Heart left ventricle (tissue), 16 donors: ENCODE measurements at regions not wholly inside any gene's neighbourhood (a gene's known extent, or its start where the extent isn't known, plus 50 kb on each side); places are given as distances from the start of the nearest gene placed in this dataset.

Experiments used
- ATAC-seq, 4 donors: fragments of 200-7000 bp; cut with Tn5 transposase; one replicate each; pipeline ENCODE4 v1.9.1; 2020 to 2022; ENCODE audit warnings: moderate library complexity in 4 of 4, mild to moderate bottlenecking in 3 of 4, moderate number of reproducible peaks in 1 of 4
- DNase-seq, 5 donors: peaks; one replicate each; pipeline ENCODE4 v3.0.0-alpha.2; 2020
- H3K27ac ChIP-seq, 12 donors: fragments of 200-600 bp; sonication (generic) in 4 of 12; one replicate each; pipeline versions ENCODE4 v1.5.0 to v1.8.0; 2016 to 2022; ENCODE audit warnings: mild to moderate bottlenecking in 2 of 12
- H3K27me3 ChIP-seq, 9 donors: fragments of 200-600 bp; sonication (generic) in 2 of 9; one replicate each; pipeline versions ENCODE4 v1.5.1 to v1.8.0; 2016 to 2022; ENCODE audit warnings: mild to moderate bottlenecking in 3 of 9
- H3K36me3 ChIP-seq, 9 donors: fragments of 200-600 bp; sonication (generic) in 2 of 9; one replicate each; pipeline versions ENCODE4 v1.5.0 to v1.8.0; 2018 to 2022; ENCODE audit warnings: mild to moderate bottlenecking in 2 of 9
- H3K4me1 ChIP-seq, 12 donors: fragments of 200-600 bp; sonication (generic) in 4 of 12; one replicate each; pipeline versions ENCODE4 v1.5.0 to v1.8.0; 2016 to 2022; ENCODE audit warnings: mild to moderate bottlenecking in 3 of 12
- H3K4me3 ChIP-seq, 12 donors: fragments of 200-600 bp; sonication (generic) in 4 of 12; one replicate each; pipeline versions ENCODE4 v1.5.0 to v1.8.0; 2017 to 2022; ENCODE audit warnings: mild to moderate bottlenecking in 9 of 12, moderate library complexity in 4 of 12
- H3K9me3 ChIP-seq, 12 donors: fragments of 200-600 bp; sonication (generic) in 4 of 12; one replicate each; pipeline versions ENCODE4 v1.5.0 to v1.8.0; 2016 to 2022; ENCODE audit warnings: mild to moderate bottlenecking in 1 of 12
- CTCF ChIP-seq, 12 donors: fragments of 200-600 bp; sonication (generic) in 4 of 12; IDR thresholded peaks; one replicate each; pipeline versions ENCODE4 v1.5.0 to v1.8.0; 2018 to 2022; ENCODE audit warnings: antibody characterized with exemption in 12 of 12, mild to moderate bottlenecking in 5 of 12
- POLR2A ChIP-seq, 2 donors: fragments of 450-650 bp; IDR thresholded peaks; one replicate each; pipeline ENCODE4 v1.6.1; 2017; ENCODE audit warnings: antibody characterized with exemption in 2 of 2, mild to moderate bottlenecking in 2 of 2, moderate library complexity in 2 of 2
- WGBS, 4 donors: extraction: QIAGEN DNeasy Blood & Tissue Kit in 2 of 4; methylation state at CpG; one replicate each; pipeline versions ENCODE4 v1.1.5 to v1.1.7; 2013 to 2018; 5-methylcytosine and 5-hydroxymethylcytosine counted together
- intact Hi-C, 10 donors: fragments of 100-400 bp; cut with DNase I; formaldehyde crosslinking; loops; one replicate each; pipeline versions ENCODE4 v1.11.1 to v1.14.2; 2022
- donor health status: ischemic (EF 13 %, LVEDD 7.1; RV severe dilation, severe dysfunction).
- donor health status: healthy with polysubstance abuse.
- donor health status: DM: no; HTN: yes; CAD: no.
- donor health status: DM: no; HTN: no; CAD: no.
- donor health status: ischemic (EF 25% LVEDD 6.9; RV normal size, moderate dysfunction).
- donor health status: ischemic (EF 25% LVEDD 5.7; RV mildly dilated, moderate dysfunction).
- donor health status: healthy.
- donor health status: DM: yes; HTN: yes; CAD: no.
- donor health status: ischemic (EF 35%, LVEDD 5.7; RV mildly dilated, moderate dysfunction).
- donor health status: nonischemic (EF 11% LVEDD 7.7; RV severe dilation, severe dysfunction).
- donor health status: DM: yes; HTN: yes; CAD: no.
- donor health status: PGD.
- donor health status: ischemic (EF 29% LVEDD 5.4; RV normal size, mild dysfunction).
- donor health status: nonischemic (EF 23%, LVEDD 6.1; RV moderate dilation, normal function).

DNA sequence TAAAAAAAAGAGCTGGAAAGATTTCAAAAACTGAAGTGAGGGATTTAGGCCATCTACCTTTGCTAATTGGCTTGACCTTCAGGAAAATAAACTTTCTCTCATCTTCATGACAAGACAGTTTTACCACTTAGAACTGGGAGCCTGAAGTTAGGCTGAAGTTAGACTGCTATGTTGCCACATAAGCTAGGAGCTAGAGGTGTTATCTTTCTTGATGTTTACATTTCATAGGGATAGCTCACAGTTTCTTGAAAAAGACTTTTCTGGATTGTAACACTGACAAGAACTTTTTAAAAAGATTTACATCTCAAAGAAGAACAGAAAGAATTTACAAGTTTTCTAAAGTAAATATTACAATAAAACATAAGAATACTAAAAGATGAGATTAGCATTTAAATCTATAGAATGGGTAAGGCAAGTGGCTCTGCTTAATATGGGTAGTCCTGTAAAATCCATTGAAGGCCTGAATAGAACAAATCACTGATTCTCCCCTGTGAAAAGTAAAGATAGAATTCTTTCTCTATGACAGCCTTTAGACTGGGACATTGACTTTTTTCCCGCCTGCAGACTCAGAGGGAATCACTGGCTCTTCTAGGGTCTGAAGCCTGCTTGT is 1665.4 kb upstream of the CDH9 start:
- H3K4me3 ChIP-seq, result no peak overlapping the region
- ATAC-seq (no peak), DNase-seq (no peak)
- H3K4me1 ChIP-seq, result no peaks in the 10 kb centered on the region
- TF ChIP-seq POLR2A (IDR thresholded peaks at IDR 0.05) (no peak), CTCF (IDR thresholded peaks at IDR 0.05) (no peak)
- 46 to 55% (median 52%) methylated on average over 1 of the region's 1 CpG for WGBS, 4 donors
- peaks cover 0 to 14% (median 0%) of the 10 kb centered on the region in 12 donors for H3K9me3 ChIP-seq
- no peaks in the 10 kb centered on the region for H3K27me3 ChIP-seq
- intact Hi-C loops, result no loop called here
- no peak overlapping the region for H3K27ac ChIP-seq
- no peaks in the 10 kb centered on the region for H3K36me3 ChIP-seq

DNA sequence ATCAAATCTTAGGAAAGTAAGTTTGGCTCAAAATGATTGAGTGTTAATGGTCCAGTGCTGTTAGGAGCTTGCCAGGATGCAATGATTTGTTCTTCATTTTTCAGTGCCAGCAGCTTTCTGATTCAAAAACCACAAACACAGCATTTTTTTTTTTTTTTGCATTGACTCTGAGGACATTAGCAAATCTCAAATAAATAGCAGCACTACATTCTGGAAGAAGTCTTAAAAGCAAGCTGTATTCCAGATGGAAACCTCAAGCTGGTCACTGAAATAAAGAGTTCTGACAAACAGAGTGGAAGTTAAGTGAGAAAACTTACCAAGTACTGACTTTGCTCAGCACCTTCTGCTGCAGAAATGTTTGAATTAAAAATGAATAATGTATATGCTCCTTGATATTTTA is 1653.1 kb upstream of the CDH9 start:
- Histone ChIP-seq H3K27me3 (no peaks in the 10 kb centered on the region), H3K9me3 (no peaks in the 10 kb centered on the region), H3K27ac (no peak overlapping the region), H3K4me1 (no peaks in the 10 kb centered on the region), H3K36me3 (no peaks in the 10 kb centered on the region), H3K4me3 (no peak overlapping the region)
- no peak for ATAC-seq
- intact Hi-C loops, result no loop called here
- TF ChIP-seq POLR2A (IDR thresholded peaks at IDR 0.05), result no peak
- TF ChIP-seq CTCF (IDR thresholded peaks at IDR 0.05), result no peak
- DNase-seq, result no peak

- H3K4me1 ChIP-seq, result no peaks in the 10 kb centered on the region
- H3K27me3 ChIP-seq, result no peaks in the 10 kb centered on the region
- H3K36me3 ChIP-seq, result no peaks in the 10 kb centered on the region
- intact Hi-C loops, result no loop called here
- TF ChIP-seq CTCF (IDR thresholded peaks at IDR 0.05) (no peak), POLR2A (IDR thresholded peaks at IDR 0.05) (no peak)
- H3K4me3 ChIP-seq, result no peak overlapping the region
- DNase-seq (no peak), ATAC-seq (no peak)
- WGBS, 4 donors, result 64 to 74% (median 71%) methylated on average over 6 of the region's 6 CpGs
- no peak overlapping the region for H3K27ac ChIP-seq
- no peaks in the 10 kb centered on the region for H3K9me3 ChIP-seq
These were observed 1647.4 kb upstream of the CDH9 start for GRCh38 chr5:28685794-28686193.

DNA sequence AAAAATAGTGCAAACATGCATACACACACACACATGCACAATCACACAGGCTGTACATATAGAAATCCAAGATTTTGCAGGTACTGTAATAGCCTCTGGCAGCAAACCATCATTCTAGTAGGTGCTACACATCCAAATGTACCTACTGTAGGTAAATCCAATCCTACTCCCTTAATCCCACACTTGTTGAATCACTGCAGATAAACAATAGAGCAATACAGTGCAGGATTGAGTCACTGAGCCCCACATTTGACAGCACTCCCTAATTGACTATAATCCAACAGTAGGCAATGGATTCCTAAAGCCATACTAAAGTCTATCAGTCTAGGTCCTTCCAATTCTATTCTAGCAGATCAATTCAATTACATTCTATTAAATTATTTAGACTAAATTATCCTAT is 1640.5 kb upstream of the CDH9 start:
- Histone ChIP-seq H3K4me1 (no peaks in the 10 kb centered on the region), H3K27ac (no peak overlapping the region), H3K36me3 (no peaks in the 10 kb centered on the region), H3K9me3 (peaks cover 0 to 8% (median 0%) of the 10 kb centered on the region in 12 donors), H3K27me3 (no peaks in the 10 kb centered on the region), H3K4me3 (no peak overlapping the region)
- no peak for TF ChIP-seq CTCF (IDR thresholded peaks at IDR 0.05)
- intact Hi-C loops, result no loop called here
- no peak for ATAC-seq
- DNase-seq, result no peak
